OCI-LY7 (cell line): ENCODE measurements at regions not wholly inside any gene's neighbourhood (a gene's known extent, or its start where the extent isn't known, plus 50 kb on each side); places are given as distances from the start of the nearest gene placed in this dataset.

Experiments used
- EZH2phosphoT487 ChIP-seq: fragments of 200-600 bp; sonication (generic); IDR thresholded peaks from 2 replicates; pipeline ENCODE4 v1.6.1; 2018; ENCODE audit warnings: low read depth, borderline replicate concordance, mild to moderate bottlenecking, mixed run types, antibody characterized with exemption, low read length, moderate library complexity, mixed read lengths
- TF ChIP-seq, protein P1 (sequence below): fragments of 200-600 bp; sonication (generic); conservative IDR thresholded peaks from 2 replicates; pipeline ENCODE4 v1.5.1; 2014; ENCODE audit warnings: mild to moderate bottlenecking, antibody characterized with exemption, low read length, moderate library complexity, mixed read lengths

DNA sequence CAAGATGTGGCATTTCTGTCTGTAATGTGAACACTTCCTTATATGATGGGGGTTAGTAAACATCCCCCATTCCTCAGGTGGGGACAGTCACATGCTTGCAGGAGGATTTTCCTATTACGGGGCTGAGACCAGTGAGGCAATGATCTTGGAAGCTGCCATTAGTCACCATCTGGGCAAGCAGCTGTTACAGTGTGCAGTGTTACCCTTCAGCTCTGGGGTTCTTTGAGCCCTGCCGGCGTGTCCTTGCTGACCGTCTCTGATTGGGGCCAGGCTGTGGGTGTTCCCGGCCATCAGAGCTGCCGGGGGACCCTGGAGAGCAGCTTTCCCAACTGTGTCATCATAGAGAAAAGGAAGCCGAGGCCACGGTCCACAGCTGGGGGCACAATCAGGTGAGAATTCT is 126.8 kb upstream of the FAM20C start:
- TF ChIP-seq, protein P1, sequence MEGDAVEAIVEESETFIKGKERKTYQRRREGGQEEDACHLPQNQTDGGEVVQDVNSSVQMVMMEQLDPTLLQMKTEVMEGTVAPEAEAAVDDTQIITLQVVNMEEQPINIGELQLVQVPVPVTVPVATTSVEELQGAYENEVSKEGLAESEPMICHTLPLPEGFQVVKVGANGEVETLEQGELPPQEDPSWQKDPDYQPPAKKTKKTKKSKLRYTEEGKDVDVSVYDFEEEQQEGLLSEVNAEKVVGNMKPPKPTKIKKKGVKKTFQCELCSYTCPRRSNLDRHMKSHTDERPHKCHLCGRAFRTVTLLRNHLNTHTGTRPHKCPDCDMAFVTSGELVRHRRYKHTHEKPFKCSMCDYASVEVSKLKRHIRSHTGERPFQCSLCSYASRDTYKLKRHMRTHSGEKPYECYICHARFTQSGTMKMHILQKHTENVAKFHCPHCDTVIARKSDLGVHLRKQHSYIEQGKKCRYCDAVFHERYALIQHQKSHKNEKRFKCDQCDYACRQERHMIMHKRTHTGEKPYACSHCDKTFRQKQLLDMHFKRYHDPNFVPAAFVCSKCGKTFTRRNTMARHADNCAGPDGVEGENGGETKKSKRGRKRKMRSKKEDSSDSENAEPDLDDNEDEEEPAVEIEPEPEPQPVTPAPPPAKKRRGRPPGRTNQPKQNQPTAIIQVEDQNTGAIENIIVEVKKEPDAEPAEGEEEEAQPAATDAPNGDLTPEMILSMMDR: no peak
- no peak for TF ChIP-seq EZH2phosphoT487
